ENCODE measurements at regions not wholly inside any gene's neighbourhood (a gene's known extent, or its start where the extent isn't known, plus 50 kb on each side); places are given as distances from the start of the nearest gene placed in this dataset.

DNA sequence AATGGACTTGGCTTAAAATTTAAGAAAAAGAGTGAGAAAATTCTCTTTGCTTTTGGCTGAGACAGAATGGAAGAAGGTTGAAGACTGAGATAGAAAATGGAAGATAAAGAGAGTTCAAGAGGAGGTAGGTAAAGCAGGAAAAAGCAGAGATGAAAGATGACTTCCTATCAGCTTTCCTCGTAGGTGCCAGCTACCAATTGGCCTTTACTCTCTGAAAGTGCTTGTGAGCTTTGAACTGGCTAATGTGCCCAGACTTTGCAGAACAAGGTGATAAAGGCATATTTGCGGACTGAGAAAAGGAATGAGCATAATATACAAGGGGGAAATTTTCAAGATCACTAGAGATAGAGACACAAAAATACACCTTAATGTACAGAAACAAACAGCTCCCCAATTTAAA is 54.7 kb upstream of the UBE2E3 start:
- TF ChIP-seq, protein P1, sequence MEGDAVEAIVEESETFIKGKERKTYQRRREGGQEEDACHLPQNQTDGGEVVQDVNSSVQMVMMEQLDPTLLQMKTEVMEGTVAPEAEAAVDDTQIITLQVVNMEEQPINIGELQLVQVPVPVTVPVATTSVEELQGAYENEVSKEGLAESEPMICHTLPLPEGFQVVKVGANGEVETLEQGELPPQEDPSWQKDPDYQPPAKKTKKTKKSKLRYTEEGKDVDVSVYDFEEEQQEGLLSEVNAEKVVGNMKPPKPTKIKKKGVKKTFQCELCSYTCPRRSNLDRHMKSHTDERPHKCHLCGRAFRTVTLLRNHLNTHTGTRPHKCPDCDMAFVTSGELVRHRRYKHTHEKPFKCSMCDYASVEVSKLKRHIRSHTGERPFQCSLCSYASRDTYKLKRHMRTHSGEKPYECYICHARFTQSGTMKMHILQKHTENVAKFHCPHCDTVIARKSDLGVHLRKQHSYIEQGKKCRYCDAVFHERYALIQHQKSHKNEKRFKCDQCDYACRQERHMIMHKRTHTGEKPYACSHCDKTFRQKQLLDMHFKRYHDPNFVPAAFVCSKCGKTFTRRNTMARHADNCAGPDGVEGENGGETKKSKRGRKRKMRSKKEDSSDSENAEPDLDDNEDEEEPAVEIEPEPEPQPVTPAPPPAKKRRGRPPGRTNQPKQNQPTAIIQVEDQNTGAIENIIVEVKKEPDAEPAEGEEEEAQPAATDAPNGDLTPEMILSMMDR (IDR thresholded peaks at IDR 0.05) = no peak
- TF ChIP-seq POLR2A (IDR thresholded peaks at IDR 0.05) = no peak
